Mammary epithelial cell (primary cell): ENCODE measurements at regions not wholly inside any gene's neighbourhood (a gene's known extent, or its start where the extent isn't known, plus 50 kb on each side); places are given as distances from the start of the nearest gene placed in this dataset.

Experiments used
- EZH2 ChIP-seq: IDR thresholded peaks from 2 replicates; pipeline ENCODE4 v1.6.1; 2012; ENCODE audit warnings: low read length, inconsistent platforms, borderline replicate concordance
- TF ChIP-seq, protein P1 (sequence below), 2 donors: IDR thresholded peaks in 1 of 2; conservative IDR thresholded peaks in 1 of 2; 2 replicates each; pipeline ENCODE4 v1.5.1; 2011 to 2012; ENCODE audit warnings: inconsistent platforms in 2 of 2, low read length in 2 of 2, mild to moderate bottlenecking in 2 of 2, control low read depth in 1 of 2, low read depth in 1 of 2; ENCODE audit not compliant: insufficient read depth in 1 of 2; ENCODE audit errors: extremely low read depth in 1 of 2

DNA sequence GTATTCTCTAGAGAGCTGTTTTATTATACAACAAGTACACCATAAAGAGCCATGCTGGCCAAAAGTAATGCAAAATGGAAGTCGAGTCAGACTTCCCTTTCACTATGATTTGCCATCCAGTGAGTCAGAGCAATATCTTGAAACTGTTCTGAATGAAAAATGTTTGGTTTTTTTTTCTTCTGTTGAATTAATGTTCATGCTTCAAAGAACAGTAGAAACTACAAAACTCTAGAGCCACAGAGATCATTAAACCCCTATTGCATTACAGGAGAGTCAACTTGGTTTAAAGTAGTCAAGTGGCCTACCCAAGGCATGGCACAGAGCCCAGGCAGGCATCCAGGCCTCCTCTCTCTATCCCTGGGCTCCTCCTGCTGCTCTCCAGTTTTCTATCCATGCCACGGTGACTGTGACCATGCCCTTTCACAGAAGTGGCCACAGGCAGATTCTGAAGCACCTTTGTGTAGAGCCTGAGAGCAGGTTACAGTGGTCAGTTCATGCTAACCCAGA is 358.9 kb downstream of the DEPDC1B start:
- TF ChIP-seq, protein P1, sequence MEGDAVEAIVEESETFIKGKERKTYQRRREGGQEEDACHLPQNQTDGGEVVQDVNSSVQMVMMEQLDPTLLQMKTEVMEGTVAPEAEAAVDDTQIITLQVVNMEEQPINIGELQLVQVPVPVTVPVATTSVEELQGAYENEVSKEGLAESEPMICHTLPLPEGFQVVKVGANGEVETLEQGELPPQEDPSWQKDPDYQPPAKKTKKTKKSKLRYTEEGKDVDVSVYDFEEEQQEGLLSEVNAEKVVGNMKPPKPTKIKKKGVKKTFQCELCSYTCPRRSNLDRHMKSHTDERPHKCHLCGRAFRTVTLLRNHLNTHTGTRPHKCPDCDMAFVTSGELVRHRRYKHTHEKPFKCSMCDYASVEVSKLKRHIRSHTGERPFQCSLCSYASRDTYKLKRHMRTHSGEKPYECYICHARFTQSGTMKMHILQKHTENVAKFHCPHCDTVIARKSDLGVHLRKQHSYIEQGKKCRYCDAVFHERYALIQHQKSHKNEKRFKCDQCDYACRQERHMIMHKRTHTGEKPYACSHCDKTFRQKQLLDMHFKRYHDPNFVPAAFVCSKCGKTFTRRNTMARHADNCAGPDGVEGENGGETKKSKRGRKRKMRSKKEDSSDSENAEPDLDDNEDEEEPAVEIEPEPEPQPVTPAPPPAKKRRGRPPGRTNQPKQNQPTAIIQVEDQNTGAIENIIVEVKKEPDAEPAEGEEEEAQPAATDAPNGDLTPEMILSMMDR (conservative IDR thresholded peaks at IDR 0.05 in 1 of 2, IDR thresholded peaks at IDR 0.05 in 1 of 2; ENCODE audit: extremely low read depth in 1 of 2, insufficient read depth in 1 of 2, low read depth in 1 of 2, low read length in 2 of 2): no peak
- no peak for TF ChIP-seq EZH2
